ENCODE measurements at regions not wholly inside any gene's neighbourhood (a gene's known extent, or its start where the extent isn't known, plus 50 kb on each side); places are given as distances from the start of the nearest gene placed in this dataset.

GRCh38 chr4:19401301-19402080 is 850.2 kb upstream of the SLIT2 start:
- no peak for DNase-seq (ENCODE audit: low spot score)

GRCh38 chr4:19400820-19401219 is 850.9 kb upstream of the SLIT2 start:
- no peak for DNase-seq (ENCODE audit: low spot score)

DNA sequence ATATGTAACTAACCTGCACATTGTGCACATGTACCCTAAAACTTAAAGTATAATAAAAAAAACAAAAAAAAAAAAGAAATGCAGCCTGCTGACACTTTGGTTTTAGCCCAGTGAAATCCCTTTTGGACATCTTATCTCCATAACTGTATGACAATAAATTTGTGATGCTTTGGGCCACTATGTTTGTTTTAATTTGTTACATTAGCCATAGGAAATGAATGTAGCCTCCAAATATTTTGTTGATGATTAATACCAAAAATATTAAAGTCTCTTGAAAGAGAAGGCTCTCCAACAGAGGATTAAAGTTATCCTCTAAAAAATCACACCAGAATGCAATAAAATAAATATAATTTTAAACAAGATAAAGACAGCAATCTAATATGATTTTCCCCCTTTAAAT is 852.7 kb upstream of the SLIT2 start:
- no peak for DNase-seq (ENCODE audit: low spot score)

DNA sequence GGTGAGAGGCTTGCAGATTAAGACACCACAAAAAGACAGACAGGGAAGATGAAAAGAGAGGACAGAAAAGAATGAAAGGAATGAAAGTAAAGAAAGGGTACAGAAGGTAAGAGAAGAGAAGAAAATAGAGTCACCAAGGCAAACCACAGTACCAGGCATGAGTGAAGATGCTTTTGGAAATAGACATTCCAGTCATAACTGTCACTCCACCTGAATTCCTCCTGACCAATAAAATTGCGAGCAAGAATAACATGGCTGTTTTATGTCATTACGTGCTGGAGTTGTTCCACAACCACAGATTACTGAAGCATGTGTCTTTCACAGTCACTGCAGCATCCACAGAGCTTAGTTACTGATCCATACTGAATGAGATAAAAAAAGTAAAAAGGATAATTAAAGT is 864.9 kb upstream of the SLIT2 start:
- DNase-seq (ENCODE audit: low spot score), result no peak

DNA sequence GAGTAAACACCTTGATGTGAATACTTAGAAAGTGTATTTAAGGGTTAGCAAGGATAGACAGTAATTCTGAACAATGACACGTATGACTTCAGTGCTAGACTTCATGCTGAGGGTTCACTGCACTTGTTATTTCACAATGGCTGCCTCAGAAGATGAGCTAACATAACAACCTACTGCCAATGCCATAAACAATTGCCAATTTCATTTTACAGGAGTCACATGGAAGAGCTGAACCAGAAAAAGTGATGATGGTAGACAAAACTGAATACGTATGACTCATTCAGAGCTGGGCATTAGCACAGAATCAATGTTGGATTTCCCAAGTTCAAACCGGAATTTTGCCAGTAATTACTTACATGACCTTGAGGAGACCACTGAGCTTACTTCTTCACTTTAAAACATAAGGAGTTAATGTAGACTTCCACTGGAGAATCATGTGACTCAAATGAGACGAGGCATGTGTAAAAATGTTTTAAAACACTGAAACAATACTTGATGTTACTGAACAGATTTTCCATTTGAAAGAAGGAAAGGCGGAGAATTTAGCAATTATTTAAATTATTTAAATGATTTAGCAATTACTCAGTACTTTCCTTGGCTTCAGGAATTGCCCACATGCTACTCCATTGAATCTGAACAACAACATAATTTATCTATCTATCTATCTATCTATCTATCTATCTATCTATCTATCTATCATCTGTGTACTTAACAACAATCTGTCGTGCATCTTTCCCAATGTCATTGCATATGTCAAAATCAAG is 868.5 kb upstream of the SLIT2 start:
- DNase-seq (ENCODE audit: low spot score), result no peak

DNA sequence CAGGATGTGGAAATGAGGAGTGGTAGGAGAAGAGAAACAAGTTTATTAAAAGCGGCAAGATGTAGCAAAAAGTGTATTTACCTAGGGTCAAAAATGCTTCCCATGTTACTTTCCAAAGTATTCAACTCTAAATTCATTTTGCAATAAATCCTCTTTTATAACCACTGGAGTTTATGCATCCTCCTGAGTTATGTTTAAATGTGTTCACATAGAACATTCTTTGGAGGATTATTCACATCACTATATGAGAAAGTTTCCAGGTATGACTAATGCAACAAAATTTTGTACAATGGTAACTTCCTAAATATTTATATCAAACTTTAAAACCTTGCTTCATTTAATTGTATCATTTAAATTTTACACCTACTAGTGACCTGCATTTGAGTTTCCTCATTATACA is 870.6 kb upstream of the SLIT2 start:
- DNase-seq (ENCODE audit: low spot score), result no peak

- DNase-seq (ENCODE audit: low spot score), result no peak
These were observed 871.1 kb upstream of the SLIT2 start for GRCh38 chr4:19380600-19380999.

DNA sequence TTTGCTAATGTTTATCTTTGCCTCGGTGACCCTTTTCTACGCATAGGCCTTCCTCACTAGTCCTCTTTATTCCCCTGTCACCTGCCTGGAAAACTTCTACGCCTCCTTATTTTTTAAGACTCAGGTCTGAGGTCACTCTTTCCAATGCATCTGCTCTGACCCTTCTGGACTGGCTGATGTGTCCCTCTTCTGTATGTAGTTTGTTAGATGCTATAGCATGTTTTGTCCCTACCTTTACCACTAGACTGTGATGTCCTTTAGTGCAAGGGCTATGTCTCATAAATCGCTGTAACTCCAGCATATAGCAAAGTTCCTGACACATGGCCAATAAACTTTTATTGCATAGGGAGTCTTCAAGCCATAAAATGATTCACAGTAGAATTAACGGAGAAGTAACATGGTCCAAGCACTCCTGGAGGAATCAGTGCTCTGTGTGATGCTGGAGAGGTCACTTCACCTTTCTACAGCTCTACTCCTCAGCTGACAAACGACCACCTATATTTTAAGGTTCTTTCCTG is 872.5 kb upstream of the SLIT2 start:
- DNase-seq (ENCODE audit: low spot score), result no peak

GRCh38 chr4:19375931-19376330 is 875.8 kb upstream of the SLIT2 start:
- DNase-seq (ENCODE audit: low spot score), result no peak

DNA sequence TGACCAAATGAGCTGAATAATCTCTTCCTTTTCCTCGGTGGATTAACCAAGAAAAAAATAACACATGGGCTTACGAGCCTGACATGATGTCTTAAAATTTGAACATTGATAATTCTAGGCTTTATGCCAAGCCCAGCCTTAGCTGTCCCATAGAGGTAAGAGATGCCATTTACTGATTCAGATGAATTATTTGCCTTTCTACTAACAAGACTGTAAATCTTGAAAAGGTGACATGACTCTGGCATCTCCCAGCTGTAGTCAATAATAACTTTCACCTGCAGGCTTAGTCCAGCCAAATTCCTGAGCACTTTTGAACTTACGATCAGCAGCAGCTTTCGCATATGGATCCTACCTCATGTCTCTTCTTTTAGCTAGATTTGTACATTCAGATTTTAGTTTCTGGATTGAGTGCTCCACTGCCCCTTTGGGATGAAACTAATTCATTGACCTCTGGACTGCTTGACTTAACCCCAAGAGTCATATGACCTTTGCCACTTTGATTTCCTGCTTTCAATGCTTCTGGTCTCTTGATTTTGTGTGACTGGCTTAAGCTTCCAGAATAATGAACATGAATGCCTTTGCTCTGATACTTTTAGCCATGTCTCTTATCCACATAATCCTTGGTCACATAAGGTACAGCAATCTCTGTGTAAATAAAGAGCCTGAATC is 876.4 kb upstream of the SLIT2 start:
- no peak for DNase-seq (ENCODE audit: low spot score)

GRCh38 chr4:19372390-19372789 is 879.3 kb upstream of the SLIT2 start:
- no peak for DNase-seq (ENCODE audit: low spot score)

DNA sequence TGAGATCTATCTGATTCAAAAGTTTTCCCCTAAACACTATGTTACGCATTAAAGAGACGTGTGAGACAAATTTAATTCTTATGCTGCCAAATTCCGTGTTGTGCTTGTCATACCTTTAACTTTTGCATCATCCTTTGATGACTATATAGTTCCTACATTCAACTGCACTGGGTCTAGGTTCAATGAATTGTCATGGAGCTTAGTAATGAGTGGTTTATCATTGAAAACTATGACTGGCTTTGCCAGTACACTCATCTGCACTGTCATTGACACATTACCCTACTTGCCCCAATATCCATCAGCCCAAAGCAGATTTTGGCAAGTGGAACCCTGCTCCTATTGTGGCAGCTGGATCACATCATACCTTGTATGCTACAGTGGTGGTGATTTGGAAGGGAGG is 882.9 kb upstream of the SLIT2 start:
- DNase-seq (ENCODE audit: low spot score), result no peak

DNA sequence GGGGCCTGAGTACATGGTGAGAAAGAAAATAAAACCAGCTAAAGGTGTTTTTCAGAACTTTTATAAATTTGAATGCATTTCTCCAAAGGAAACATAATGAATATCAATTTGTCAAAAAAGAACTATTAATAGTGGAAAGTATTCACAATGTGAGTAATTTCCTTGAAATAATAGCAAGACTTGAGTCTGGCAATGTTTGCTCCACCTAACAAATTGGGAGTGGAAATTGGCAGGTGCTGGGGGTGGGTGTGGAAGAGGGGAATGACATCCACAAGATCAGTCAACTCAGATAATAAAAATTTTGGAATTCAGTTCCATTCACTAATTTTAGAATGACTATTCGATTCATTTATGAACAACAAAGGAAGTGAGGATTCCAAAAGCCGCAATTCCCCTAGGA is 884.8 kb upstream of the SLIT2 start:
- DNase-seq (ENCODE audit: low spot score), result no peak

- no peak for DNase-seq (ENCODE audit: low spot score)
These were observed 893.7 kb upstream of the SLIT2 start for GRCh38 chr4:19358015-19358414.

GRCh38 chr4:19349416-19349815 is 902.3 kb upstream of the SLIT2 start:
- DNase-seq (ENCODE audit: low spot score), result no peak

DNA sequence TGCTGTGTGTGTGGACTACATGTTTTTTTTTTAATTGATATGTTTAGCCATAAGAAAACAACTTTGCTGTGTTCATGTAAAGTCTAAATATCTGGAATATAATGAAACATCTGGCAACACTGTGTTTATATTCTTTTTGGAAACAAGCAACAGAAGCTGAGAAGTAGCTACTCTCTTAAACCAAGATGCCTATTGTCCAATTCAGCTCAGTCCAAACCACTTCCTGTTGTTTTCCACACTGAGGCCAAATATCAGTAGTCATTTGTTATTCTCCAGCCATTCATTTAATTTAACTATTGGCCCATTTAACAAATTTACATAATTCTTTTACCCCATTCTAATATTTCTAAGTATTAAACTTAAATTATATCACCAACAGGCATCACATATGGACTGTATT is 903.0 kb upstream of the SLIT2 start:
- no peak for DNase-seq (ENCODE audit: low spot score)

DNA sequence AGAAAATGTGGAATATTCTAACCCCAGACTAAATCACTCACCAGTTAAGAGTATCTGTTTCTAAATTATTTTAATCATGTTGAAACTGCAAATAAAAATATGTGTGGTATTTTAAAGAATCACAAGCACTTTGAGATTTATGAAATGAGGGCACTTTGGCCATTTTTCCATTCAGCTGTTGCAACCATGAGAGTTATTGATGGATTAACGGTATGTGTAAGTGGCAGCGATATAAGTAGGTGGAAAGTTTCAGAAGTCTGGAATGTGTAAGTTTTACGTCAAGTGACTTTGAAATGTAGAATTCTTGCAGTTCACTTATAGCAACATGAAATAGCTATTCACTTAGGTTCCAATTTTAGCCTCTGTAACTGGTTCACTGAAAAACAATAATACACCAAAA is 905.1 kb upstream of the SLIT2 start:
- no peak for DNase-seq (ENCODE audit: low spot score)

DNA sequence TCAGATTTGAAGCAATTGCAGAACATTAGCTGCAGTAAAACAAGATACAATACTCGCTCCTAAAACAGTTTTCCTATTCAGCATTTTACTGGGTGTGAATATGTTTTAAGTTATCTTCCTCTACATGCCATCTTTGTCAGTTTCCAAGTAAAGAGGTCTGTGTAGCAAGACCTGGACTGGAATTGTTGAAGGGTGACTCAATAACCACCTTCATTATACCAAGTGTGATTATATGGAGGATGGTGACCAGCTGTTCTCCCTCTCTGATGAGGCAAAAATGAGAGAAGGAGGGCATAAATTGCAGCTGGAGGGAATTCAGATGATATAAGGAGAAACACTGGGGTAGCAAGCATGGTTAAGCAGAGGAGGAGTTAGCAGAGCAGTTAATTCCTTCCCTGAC is 922.1 kb upstream of the SLIT2 start:
- no peak for DNase-seq (ENCODE audit: low spot score)

DNA sequence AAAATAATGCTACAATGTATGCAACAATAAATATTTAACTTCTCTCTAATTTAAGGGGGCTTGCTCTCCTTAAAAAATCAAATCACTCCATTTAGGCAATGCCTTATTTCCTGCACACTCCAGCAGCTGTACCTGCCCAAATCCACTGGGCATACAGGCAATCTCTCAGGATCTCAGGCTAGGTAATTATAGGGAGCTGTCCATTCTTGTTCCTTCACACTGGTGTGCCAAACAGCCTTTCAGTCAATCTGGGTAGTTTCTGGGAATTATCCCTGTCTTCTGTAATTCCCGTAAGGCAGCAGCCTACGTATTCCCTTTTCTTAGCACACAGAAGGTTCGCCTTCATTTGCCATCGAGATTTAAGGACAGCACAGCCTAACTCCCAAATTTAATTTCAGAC is 922.6 kb upstream of the SLIT2 start:
- no peak for DNase-seq (ENCODE audit: low spot score)

DNA sequence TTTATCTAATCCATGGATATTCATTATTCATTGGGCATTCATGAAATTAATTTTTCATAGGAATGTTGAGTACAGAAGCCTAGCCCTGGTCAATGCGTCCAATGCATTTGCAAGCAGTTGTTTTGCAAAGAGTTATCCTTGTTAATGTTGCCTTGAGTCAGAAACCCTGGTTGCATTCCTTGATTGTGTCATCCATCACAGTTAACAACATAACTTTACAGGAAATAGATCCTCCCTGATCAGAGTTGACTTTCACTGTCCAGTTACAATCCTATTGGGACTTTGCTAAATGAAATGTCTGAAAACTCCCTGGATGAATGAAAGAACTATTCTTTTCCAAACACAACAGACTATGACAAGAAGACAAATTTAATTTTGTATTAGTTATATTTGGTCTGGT is 924.3 kb upstream of the SLIT2 start:
- DNase-seq (ENCODE audit: low spot score), result no peak

- DNase-seq (ENCODE audit: low spot score), result no peak
These were observed 927.5 kb upstream of the SLIT2 start for GRCh38 chr4:19324184-19324583.

DNA sequence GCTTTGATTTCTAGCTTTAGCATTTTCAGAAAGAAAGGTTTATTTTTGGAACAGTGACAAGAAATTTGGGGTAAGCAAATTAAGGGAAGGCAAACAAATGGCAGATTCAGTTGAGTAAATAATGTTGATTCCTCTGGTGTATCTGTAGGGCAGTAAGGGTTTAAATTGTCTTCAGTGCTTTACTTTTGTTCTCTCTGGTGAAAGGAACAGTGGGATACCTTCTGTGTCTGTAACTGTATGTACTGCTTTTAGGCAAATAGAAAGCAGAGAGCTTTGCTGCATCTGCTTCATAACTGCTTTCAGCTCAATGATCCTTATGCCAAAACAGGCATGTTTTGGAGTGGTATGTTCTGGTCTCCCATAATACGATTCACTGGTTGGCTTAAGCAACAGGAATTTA is 932.1 kb upstream of the SLIT2 start:
- no peak for DNase-seq (ENCODE audit: low spot score)

DNA sequence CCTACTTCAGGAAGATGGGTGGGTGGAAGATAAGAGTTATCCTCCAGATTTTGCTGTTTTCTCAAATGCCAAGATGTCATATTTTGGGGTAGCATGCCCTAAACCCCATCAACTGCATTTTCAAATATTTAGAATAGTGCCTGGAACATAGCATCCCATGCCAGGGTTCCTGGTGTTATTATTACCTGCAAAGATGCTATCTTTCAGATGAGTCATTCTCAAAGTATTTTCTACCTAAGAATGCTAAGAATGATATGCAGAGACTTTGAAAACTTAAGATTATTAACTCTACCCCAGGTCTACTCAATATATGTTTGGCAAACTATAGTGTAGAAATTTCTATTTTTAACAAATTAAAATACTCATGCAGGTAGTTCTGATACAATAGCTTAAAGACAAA is 934.3 kb upstream of the SLIT2 start:
- no peak for DNase-seq (ENCODE audit: low spot score)

All from HuH-7.5 (cell line).